HepG2 (cell line): ENCODE measurements at regions not wholly inside any gene's neighbourhood (a gene's known extent, or its start where the extent isn't known, plus 50 kb on each side); places are given as distances from the start of the nearest gene placed in this dataset.

ENCODE experiments used
- ATAC-seq: fragments of 200-7000 bp; cut with Tn5 transposase; 3 replicates; pipeline ENCODE4 v1.9.1; 2020; ENCODE audit warnings: mild to moderate bottlenecking, moderate library complexity
- BruUV-seq: library from RNA; stranded (reverse); fragments of 400-500 nt; replicated peaks from 2 replicates; lab custom pipeline; 2021; lab: Mats Ljungman, UMichigan
- CTCF ChIA-PET: fragments of 300-600 bp; formaldehyde crosslinking; extraction: SDS; loops from one replicate; lab custom pipeline; 2021; ENCODE audit warnings: low total read pairs, inconsistent platforms, low intra/inter-chr PET ratio; lab: Yijun Ruan, JAX
- POLR2A ChIA-PET: fragments of 350-600 bp; sonication (Branson Sonifier 250); formaldehyde crosslinking; loops from one replicate; lab custom pipeline; 2020; ENCODE audit warnings: antibody characterized with exemption, inconsistent platforms; lab: Yijun Ruan, JAX
- DNase-seq: peaks from one replicate; pipeline ENCODE4 v3.0.0-alpha.2; 2015; ENCODE audit warnings: low spot score
- FAIRE-seq: peaks from 3 replicates; lab custom pipeline; 2011; peaks lifted over from hg19 to GRCh38; lab: Jason Lieb, UNC
- H2AFZ ChIP-seq: one replicate; pipeline ENCODE4 v1.6.1; 2011; ENCODE audit warnings: low read length, inconsistent platforms
- H3K27ac ChIP-seq: fragments of 300-600 bp; 3 replicates; pipeline ENCODE4 v1.8.0; 2011; ENCODE audit warnings: mixed run types, mild to moderate bottlenecking, mixed read lengths, low read length, inconsistent platforms; ENCODE audit not compliant: insufficient read depth; ENCODE audit errors: extremely low read length
- H3K27me3 ChIP-seq, 2 experiments: fragments of 200-600 bp in 1 of 2; 2 replicates in 1 of 2; 3 replicates in 1 of 2; pipeline versions ENCODE4 v1.6.0 to v1.8.0; 2011; ENCODE audit warnings: low read length in 2 of 2, mild to moderate bottlenecking in 2 of 2, moderate library complexity in 2 of 2, inconsistent platforms in 1 of 2; ENCODE audit not compliant: insufficient read depth in 2 of 2, control insufficient read depth in 1 of 2
- H3K36me3 ChIP-seq, 2 experiments: fragments of 200-600 bp in 1 of 2; replicated peaks in 1 of 2; 2 replicates in 1 of 2; 3 replicates in 1 of 2; pipeline versions ENCODE4 v1.5.1 to v1.8.0; 2011; ENCODE audit warnings: low read length in 2 of 2, inconsistent platforms in 1 of 2; ENCODE audit not compliant: insufficient read depth in 2 of 2, control insufficient read depth in 1 of 2
- H3K4me1 ChIP-seq: 2 replicates; pipeline ENCODE4 v1.5.1; 2012; ENCODE audit warnings: low read length, inconsistent platforms; ENCODE audit not compliant: insufficient read depth
- H3K4me2 ChIP-seq: 2 replicates; pipeline ENCODE4 v1.6.0; 2011; ENCODE audit warnings: low read depth, low read length, inconsistent platforms
- H3K4me3 ChIP-seq, 3 experiments: fragments of 200-600 bp in 1 of 3; sonication (generic), shearing (Covaris generic) in 1 of 3; replicated peaks in 1 of 3; 2 replicates each; pipeline ENCODE4 v1.5.1; 2011 to 2016; ENCODE audit warnings: low read length in 3 of 3, inconsistent platforms in 2 of 3, low read depth in 2 of 3, mild to moderate bottlenecking in 2 of 3, control low read depth in 1 of 3, mixed read lengths in 1 of 3; ENCODE audit not compliant: insufficient read depth in 1 of 3
- H3K79me2 ChIP-seq: one replicate; pipeline ENCODE4 v1.6.1; 2011; ENCODE audit warnings: low read length, inconsistent platforms; ENCODE audit not compliant: insufficient read depth
- H3K9ac ChIP-seq: 2 replicates; pipeline ENCODE4 v1.6.0; 2011; ENCODE audit warnings: mild to moderate bottlenecking, low read depth, low read length, inconsistent platforms; ENCODE audit not compliant: insufficient read depth
- H3K9me3 ChIP-seq: 2 replicates; pipeline ENCODE4 v1.5.1; 2012; ENCODE audit warnings: mild to moderate bottlenecking, low read length
- H4K20me1 ChIP-seq: 2 replicates; pipeline ENCODE4 v1.6.0; 2011; ENCODE audit warnings: inconsistent platforms, mild to moderate bottlenecking, low read length, moderate library complexity; ENCODE audit not compliant: insufficient read depth
- AGO1 ChIP-seq: fragments of 200-400 bp; formaldehyde crosslinking; IDR thresholded peaks from 2 replicates; pipeline ENCODE4 v1.6.1; 2017; ENCODE audit warnings: mild to moderate bottlenecking, low read depth, low read length, moderate library complexity; ENCODE audit not compliant: poor library complexity, severe bottlenecking
- EZH2 ChIP-seq: conservative IDR thresholded peaks from 2 replicates; pipeline ENCODE4 v1.6.1; 2012; ENCODE audit warnings: mild to moderate bottlenecking, low read depth, low read length, moderate library complexity
- FOXP1 ChIP-seq, 2 experiments: fragments of 450-650 bp in 1 of 2; IDR thresholded peaks; 2 replicates each; pipeline ENCODE4 v1.6.1; 2017 to 2018; ENCODE audit warnings: antibody characterized with exemption in 1 of 2
- SMC3 ChIP-seq: IDR thresholded peaks from 2 replicates; pipeline ENCODE4 v1.6.1; 2011; ENCODE audit warnings: low read length, improper control_type of control experiment
- ZNF136 ChIP-seq: sonication (generic); formaldehyde crosslinking; IDR thresholded peaks from 2 replicates; pipeline ENCODE4 v1.8.1; 2022; ENCODE audit warnings: low read depth, mild to moderate bottlenecking, moderate library complexity, missing genetic modification reagents
- ZNF446 ChIP-seq: sonication (generic); formaldehyde crosslinking; IDR thresholded peaks from 2 replicates; pipeline ENCODE4 v1.5.0; 2020; ENCODE audit warnings: mild to moderate bottlenecking, missing genetic modification reagents
- ZNF773 ChIP-seq: sonication (generic); formaldehyde crosslinking; IDR thresholded peaks from 2 replicates; pipeline ENCODE4 v1.4.0; 2020; ENCODE audit warnings: missing genetic modification reagents, borderline replicate concordance
- ZSCAN12 ChIP-seq: sonication (generic); formaldehyde crosslinking; IDR thresholded peaks from 2 replicates; pipeline ENCODE4 v1.9.0; 2021; ENCODE audit warnings: mild to moderate bottlenecking, missing genetic modification reagents
- ZSCAN5A ChIP-seq: sonication (generic); formaldehyde crosslinking; IDR thresholded peaks from 2 replicates; pipeline ENCODE4 v1.8.0; 2022; ENCODE audit warnings: mild to moderate bottlenecking, missing genetic modification reagents, borderline replicate concordance
- WGBS: methylation state at CpG from one replicate; pipeline ENCODE4 v1.1.6; 2017; ENCODE audit warnings: low lambda C conversion rate; 5-methylcytosine and 5-hydroxymethylcytosine counted together
- in situ Hi-C: cut with HindIII; loops from 2 replicates; pipeline ENCODE4 v1.10.0; 2017; ENCODE audit warnings: low pct_unique_long_range_greater_than_20kb; ENCODE audit not compliant: extremely low pct_ligation_motif_present
- intact Hi-C: fragments of 100-400 bp; cut with micrococcal nuclease; formaldehyde crosslinking; loops from one replicate; pipeline ENCODE4 v1.10.0; 2022; ENCODE audit not compliant: unreplicated experiment

- H3K9me3 ChIP-seq = no peaks in the 10 kb centered on the region
- DNase-seq = no peak
- no peaks in the 10 kb centered on the region for H3K4me1 ChIP-seq
- WGBS = 1% methylated on average over 5 of the region's 5 CpGs
- no peak overlapping the region for H2AFZ ChIP-seq
- H4K20me1 ChIP-seq = no peaks in the 10 kb centered on the region
- no peaks in the 10 kb centered on the region for H3K79me2 ChIP-seq
- H3K4me2 ChIP-seq = no peak overlapping the region
- intact Hi-C loops (no loop called here), in situ Hi-C loops (no loop called here)
- FAIRE-seq = no peak
- H3K9ac ChIP-seq = no peak overlapping the region
- H3K27ac ChIP-seq = no peak overlapping the region
- CTCF ChIA-PET = no interaction called here
- no peak for ATAC-seq
- no peak overlapping the region for H3K4me3 ChIP-seq
- POLR2A ChIA-PET = no interaction called here
- TF ChIP-seq ZSCAN12 = no peak
- TF ChIP-seq ZSCAN5A (CRISPR knock-in tag) = no peak
- TF ChIP-seq, all 625 proteins: peak for 0
- Histone ChIP-seq H3K27me3 (no peaks in the 10 kb centered on the region), H3K36me3 (no peaks in the 10 kb centered on the region)
- BruUV-seq = no TSS peak
These were observed 106.0 kb upstream of the ADPGK start for GRCh38 chr15:72889545-72889944.

GRCh38 chr15:72888811-72889210, 105.3 kb upstream of the ADPGK start:
- no peaks in the 10 kb centered on the region for H3K27me3 ChIP-seq
- intact Hi-C loops = no loop called here
- no peak for ATAC-seq

More at GRCh38 chr15:72888811-72889210, 105.3 kb upstream of the ADPGK start:
- FAIRE-seq = no peak
- Histone ChIP-seq H3K79me2 (no peaks in the 10 kb centered on the region), H3K4me2 (no peak overlapping the region), H4K20me1 (no peaks in the 10 kb centered on the region)
- no peak for DNase-seq
- BruUV-seq = no TSS peak
- TF ChIP-seq SMC3 (no peak), ZNF446 (CRISPR knock-in tag) (no peak), FOXP1 (IDR thresholded peaks at IDR 0.05) (no peak), FOXP1 (CRISPR knock-in tag; IDR thresholded peaks at IDR 0.05) (no peak), ZNF136 (CRISPR knock-in tag) (no peak), AGO1 (no peak), ZNF773 (CRISPR knock-in tag) (no peak), EZH2 (no peak)
- TF ChIP-seq, all 625 proteins: peak for 0
- Histone ChIP-seq H3K36me3 (no peaks in the 10 kb centered on the region), H3K9me3 (no peaks in the 10 kb centered on the region), H3K9ac (no peak overlapping the region), H2AFZ (no peak overlapping the region), H3K4me1 (no peaks in the 10 kb centered on the region), H3K4me3 (no peak overlapping the region), H3K27ac (no peak overlapping the region)
- POLR2A ChIA-PET = no interaction called here
- CTCF ChIA-PET = no interaction called here
- 32% methylated on average over 6 of the region's 7 CpGs for WGBS
- in situ Hi-C loops = no loop called here
